ENCODE measurements at regions not wholly inside any gene's neighbourhood (a gene's known extent, or its start where the extent isn't known, plus 50 kb on each side); places are given as distances from the start of the nearest gene placed in this dataset.

DNA sequence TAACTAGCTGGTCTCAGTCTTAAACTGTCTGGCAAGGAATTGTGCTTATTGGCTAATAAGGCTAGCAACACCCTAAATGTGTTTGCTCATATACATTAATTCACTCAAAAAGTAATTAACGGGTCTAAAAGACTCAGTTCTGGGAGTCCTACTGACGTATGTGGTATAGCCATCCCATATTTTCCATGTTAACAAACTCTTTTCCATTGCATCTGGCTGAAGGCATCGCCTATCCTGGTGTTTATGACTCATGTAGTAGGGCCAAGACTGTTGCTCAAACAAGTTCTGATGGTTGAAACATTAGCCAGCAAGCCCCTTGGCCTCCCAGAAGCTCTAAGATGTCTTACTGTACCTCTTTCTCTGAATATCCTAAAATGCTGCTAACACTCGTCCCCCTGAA lies 98.5 kb downstream of the PHLDA1 start:
- TF ChIP-seq, protein P1, sequence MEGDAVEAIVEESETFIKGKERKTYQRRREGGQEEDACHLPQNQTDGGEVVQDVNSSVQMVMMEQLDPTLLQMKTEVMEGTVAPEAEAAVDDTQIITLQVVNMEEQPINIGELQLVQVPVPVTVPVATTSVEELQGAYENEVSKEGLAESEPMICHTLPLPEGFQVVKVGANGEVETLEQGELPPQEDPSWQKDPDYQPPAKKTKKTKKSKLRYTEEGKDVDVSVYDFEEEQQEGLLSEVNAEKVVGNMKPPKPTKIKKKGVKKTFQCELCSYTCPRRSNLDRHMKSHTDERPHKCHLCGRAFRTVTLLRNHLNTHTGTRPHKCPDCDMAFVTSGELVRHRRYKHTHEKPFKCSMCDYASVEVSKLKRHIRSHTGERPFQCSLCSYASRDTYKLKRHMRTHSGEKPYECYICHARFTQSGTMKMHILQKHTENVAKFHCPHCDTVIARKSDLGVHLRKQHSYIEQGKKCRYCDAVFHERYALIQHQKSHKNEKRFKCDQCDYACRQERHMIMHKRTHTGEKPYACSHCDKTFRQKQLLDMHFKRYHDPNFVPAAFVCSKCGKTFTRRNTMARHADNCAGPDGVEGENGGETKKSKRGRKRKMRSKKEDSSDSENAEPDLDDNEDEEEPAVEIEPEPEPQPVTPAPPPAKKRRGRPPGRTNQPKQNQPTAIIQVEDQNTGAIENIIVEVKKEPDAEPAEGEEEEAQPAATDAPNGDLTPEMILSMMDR (IDR thresholded peaks at IDR 0.05), result no peak
- TF ChIP-seq POLR2A (IDR thresholded peaks at IDR 0.05), result no peak

All from heart left ventricle (tissue), 13 donors.